Activated CD8-positive, alpha-beta memory T cell treated with anti-CD3 and anti-CD28 coated beads, Interleukin-2, amount 50 U/mL, for 1 hour (primary cell): ENCODE measurements at regions not wholly inside any gene's neighbourhood (a gene's known extent, or its start where the extent isn't known, plus 50 kb on each side); places are given as distances from the start of the nearest gene placed in this dataset.
"Not testable (repeated sequence)": the region's sequence is repeated elsewhere in the genome, so short reads cannot be mapped to it uniquely, and the experiment has no call there.

Experiments used
- DNase-seq: peaks from one replicate; pipeline ENCODE4 v3.0.0-alpha.2; 2020; ENCODE audit errors: extremely low read depth

GRCh38 chr3:20645340-20645739, 459.3 kb upstream of the SGO1 start:
- DNase-seq = no peak

- DNase-seq = no peak
Measured at GRCh38 chr3:20637729-20638128, 451.7 kb upstream of the SGO1 start.

- no peak for DNase-seq
Measured at GRCh38 chr3:20622304-20622703, 436.3 kb upstream of the SGO1 start.

- DNase-seq = not testable (repeated sequence)
Measured at GRCh38 chr3:20618621-20619020, 432.6 kb upstream of the SGO1 start.

- not testable (repeated sequence) for DNase-seq
Measured at GRCh38 chr3:20618181-20618580, 432.2 kb upstream of the SGO1 start.

GRCh38 chr3:20615982-20616381, 430.0 kb upstream of the SGO1 start:
- DNase-seq = not testable (repeated sequence)

GRCh38 chr3:20608054-20608738, 422.2 kb upstream of the SGO1 start:
- DNase-seq = no peak

- DNase-seq = no peak
Measured at GRCh38 chr3:20604659-20605058, 418.7 kb upstream of the SGO1 start.

GRCh38 chr3:20589275-20589674, 403.3 kb upstream of the SGO1 start:
- no peak for DNase-seq

- no peak for DNase-seq
Measured at GRCh38 chr3:20588781-20589180, 402.8 kb upstream of the SGO1 start.

- no peak for DNase-seq
Measured at GRCh38 chr3:20583648-20584047, 397.6 kb upstream of the SGO1 start.

GRCh38 chr3:20576228-20576627, 390.2 kb upstream of the SGO1 start:
- DNase-seq = no peak

GRCh38 chr3:20575146-20575545, 389.1 kb upstream of the SGO1 start:
- no peak for DNase-seq

- no peak for DNase-seq
Measured at GRCh38 chr3:20574746-20575145, 388.7 kb upstream of the SGO1 start.

GRCh38 chr3:20573175-20573574, 387.2 kb upstream of the SGO1 start:
- no peak for DNase-seq

GRCh38 chr3:20572473-20572872, 386.5 kb upstream of the SGO1 start:
- DNase-seq = no peak

GRCh38 chr3:20569310-20569709, 383.3 kb upstream of the SGO1 start:
- no peak for DNase-seq

- DNase-seq = no peak
Measured at GRCh38 chr3:20564966-20565365, 379.0 kb upstream of the SGO1 start.

GRCh38 chr3:20563985-20564384, 378.0 kb upstream of the SGO1 start:
- no peak for DNase-seq

- DNase-seq = no peak
Measured at GRCh38 chr3:20563251-20563650, 377.2 kb upstream of the SGO1 start.

- DNase-seq = no peak
Measured at GRCh38 chr3:20561166-20561565, 375.2 kb upstream of the SGO1 start.

GRCh38 chr3:20560446-20560845, 374.4 kb upstream of the SGO1 start:
- DNase-seq = not testable (repeated sequence)

- DNase-seq = no peak
Measured at GRCh38 chr3:20558161-20558560, 372.2 kb upstream of the SGO1 start.

- no peak for DNase-seq
Measured at GRCh38 chr3:20556661-20557060, 370.7 kb upstream of the SGO1 start.
